Mucosa of descending colon (tissue), 3 donors: ENCODE measurements at regions not wholly inside any gene's neighbourhood (a gene's known extent, or its start where the extent isn't known, plus 50 kb on each side); places are given as distances from the start of the nearest gene placed in this dataset.

Experiments used
- ATAC-seq: fragments of 200-7000 bp; cut with Tn5 transposase; one replicate; pipeline ENCODE4 v1.9.1; 2020; ENCODE audit warnings: mild to moderate bottlenecking, moderate library complexity
- DNase-seq, 3 donors: peaks; one replicate each; pipeline ENCODE4 v3.0.0-alpha.2; 2020
- H3K36me3 ChIP-seq: fragments of 200-600 bp; one replicate; pipeline ENCODE4 v1.8.0; 2021; ENCODE audit warnings: low read depth, mild to moderate bottlenecking
- H3K4me1 ChIP-seq: fragments of 200-600 bp; one replicate; pipeline ENCODE4 v1.8.0; 2021; ENCODE audit warnings: low read depth, mild to moderate bottlenecking
- H3K4me3 ChIP-seq: fragments of 200-600 bp; one replicate; pipeline ENCODE4 v1.8.0; 2021; ENCODE audit warnings: mild to moderate bottlenecking
- H3K9me3 ChIP-seq: fragments of 200-600 bp; one replicate; pipeline ENCODE4 v1.8.0; 2021; ENCODE audit warnings: mild to moderate bottlenecking
- intact Hi-C, 2 donors: fragments of 100-400 bp; cut with DNase I in 1 of 2; cut with micrococcal nuclease in 1 of 2; formaldehyde crosslinking; loops; one replicate each; pipeline versions ENCODE4 v1.11.0 to v1.11.1; 2022; cut with DNase I, micrococcal nuclease
- TF ChIP-seq, protein P1 (sequence below): fragments of 200-600 bp; IDR thresholded peaks from one replicate; pipeline ENCODE4 v1.8.0; 2022; ENCODE audit warnings: antibody characterized with exemption, mild to moderate bottlenecking
- donor health status: DM: no; HTN: no; CAD: no; lungs with moderate emphysema.
- donor health status: DM: no; HTN: no; CAD: no.
- donor health status: DM: no; HTN: yes; CAD: no.

DNA sequence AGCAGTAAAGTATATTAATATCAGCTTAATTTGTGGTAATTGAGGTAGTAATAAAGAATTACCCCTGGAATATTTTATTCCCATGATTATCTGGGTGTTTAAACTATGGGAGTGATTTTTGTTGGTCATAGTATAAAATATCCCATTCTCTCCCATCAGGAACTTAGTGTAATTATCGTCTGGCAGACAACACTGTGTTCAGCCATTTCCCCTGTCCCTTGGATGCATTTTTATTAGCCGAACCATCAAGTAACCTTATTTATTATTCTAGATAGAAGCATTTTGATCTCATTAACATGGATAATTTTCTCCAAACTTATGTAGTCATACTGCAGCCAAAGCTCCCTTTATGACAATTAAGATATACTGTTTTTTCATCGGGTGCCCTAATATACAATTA is 320.8 kb downstream of the MAT2B start:
- H3K4me1 ChIP-seq = no peaks in the 10 kb centered on the region
- no peaks in the 10 kb centered on the region for H3K36me3 ChIP-seq
- no peak for ATAC-seq
- intact Hi-C loops = no loop called here
- H3K4me3 ChIP-seq = no peak overlapping the region
- H3K9me3 ChIP-seq = no peaks in the 10 kb centered on the region
- TF ChIP-seq, protein P1, sequence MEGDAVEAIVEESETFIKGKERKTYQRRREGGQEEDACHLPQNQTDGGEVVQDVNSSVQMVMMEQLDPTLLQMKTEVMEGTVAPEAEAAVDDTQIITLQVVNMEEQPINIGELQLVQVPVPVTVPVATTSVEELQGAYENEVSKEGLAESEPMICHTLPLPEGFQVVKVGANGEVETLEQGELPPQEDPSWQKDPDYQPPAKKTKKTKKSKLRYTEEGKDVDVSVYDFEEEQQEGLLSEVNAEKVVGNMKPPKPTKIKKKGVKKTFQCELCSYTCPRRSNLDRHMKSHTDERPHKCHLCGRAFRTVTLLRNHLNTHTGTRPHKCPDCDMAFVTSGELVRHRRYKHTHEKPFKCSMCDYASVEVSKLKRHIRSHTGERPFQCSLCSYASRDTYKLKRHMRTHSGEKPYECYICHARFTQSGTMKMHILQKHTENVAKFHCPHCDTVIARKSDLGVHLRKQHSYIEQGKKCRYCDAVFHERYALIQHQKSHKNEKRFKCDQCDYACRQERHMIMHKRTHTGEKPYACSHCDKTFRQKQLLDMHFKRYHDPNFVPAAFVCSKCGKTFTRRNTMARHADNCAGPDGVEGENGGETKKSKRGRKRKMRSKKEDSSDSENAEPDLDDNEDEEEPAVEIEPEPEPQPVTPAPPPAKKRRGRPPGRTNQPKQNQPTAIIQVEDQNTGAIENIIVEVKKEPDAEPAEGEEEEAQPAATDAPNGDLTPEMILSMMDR = no peak
- DNase-seq = no peak

DNA sequence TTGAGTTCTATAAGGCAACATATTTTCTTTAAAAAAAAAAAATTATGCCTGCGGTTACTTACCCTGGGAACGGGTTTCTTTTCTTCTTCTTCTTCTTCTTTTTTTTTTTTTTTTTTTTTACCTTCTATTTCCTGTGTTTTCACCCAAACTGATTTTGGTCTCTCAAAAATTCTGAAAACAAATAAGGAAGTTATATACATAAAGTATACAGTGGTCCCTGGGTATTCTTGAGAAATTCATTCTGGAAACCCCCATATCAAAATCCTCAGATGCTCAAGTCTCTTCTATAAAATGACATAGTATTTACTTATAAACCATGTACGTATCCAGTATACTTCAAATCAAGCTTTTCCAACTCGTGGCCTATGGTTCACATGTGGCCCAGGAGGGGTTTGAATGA is 326.7 kb downstream of the MAT2B start:
- H3K4me1 ChIP-seq = no peaks in the 10 kb centered on the region
- DNase-seq (no peak), ATAC-seq (no peak)
- TF ChIP-seq, protein P1 = no peak
- H3K4me3 ChIP-seq = no peak overlapping the region
- H3K36me3 ChIP-seq = no peaks in the 10 kb centered on the region
- no peaks in the 10 kb centered on the region for H3K9me3 ChIP-seq
- intact Hi-C loops = no loop called here

DNA sequence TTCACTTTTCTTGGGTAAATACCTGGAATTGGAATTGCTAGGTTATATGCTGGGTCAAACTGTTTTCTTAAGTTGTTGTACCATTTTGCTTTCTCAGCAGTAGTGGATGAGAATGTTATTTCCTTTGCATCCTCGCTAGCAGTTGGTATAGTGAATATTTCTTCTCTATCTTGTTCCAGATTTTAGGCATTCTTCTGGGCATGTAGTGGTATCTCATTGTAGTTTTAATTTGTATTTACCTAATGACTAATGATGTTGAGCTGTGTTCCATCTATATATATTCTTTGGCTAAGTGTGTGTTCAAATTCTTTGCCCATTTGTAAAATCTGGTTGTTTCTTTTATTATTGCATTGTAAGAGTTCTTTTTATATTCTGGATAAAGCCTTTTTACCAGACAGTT is 333.3 kb downstream of the MAT2B start:
- no peak for DNase-seq
- H3K36me3 ChIP-seq = no peaks in the 10 kb centered on the region
- no peaks in the 10 kb centered on the region for H3K4me1 ChIP-seq
- TF ChIP-seq, protein P1 = no peak
- no peaks in the 10 kb centered on the region for H3K9me3 ChIP-seq
- intact Hi-C loops = no loop called here
- ATAC-seq = no peak
- no peak overlapping the region for H3K4me3 ChIP-seq

DNA sequence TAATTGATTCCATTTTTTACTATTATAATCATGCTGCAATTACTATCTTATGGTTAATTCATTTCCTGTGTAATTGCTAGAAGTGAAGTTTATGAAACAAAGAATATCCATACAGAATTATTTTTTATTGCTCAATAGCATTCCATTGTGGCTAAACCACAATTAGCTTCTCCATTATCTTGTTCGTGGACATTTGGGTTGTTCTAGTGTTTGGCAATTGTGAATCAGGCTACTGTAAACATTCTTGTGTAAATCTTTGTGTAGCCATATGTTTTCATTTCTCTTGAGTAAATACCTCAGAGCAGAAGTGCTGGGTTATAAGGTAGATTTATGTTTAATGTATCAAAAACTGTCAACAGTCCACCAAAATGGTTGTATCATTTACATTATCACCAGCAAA is 341.1 kb downstream of the MAT2B start:
- DNase-seq (no peak), ATAC-seq (peak; percentile 39)
- no peaks in the 10 kb centered on the region for H3K9me3 ChIP-seq
- TF ChIP-seq, protein P1 = no peak
- H3K4me3 ChIP-seq = no peak overlapping the region
- intact Hi-C loops = no loop called here
- H3K36me3 ChIP-seq = no peaks in the 10 kb centered on the region
- no peaks in the 10 kb centered on the region for H3K4me1 ChIP-seq

DNA sequence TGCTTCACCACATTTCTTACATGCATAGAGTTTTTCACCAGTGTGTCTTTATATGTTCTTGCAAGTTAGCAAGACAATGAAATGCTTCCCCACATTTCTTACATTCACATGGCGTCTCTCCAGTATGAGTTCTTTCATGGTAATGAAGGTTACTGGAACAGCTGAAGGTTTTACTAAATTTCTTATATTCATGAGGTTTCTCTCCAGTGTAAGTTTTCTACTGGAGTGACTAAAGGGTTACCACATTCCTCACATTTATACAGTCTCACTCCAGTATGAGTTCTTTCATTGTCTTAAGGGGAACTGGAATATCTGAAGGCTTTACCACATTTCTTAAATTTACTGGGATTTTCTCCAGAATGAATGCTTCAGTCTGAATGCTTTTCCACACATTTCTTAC is 350.3 kb downstream of the MAT2B start:
- TF ChIP-seq, protein P1 = no peak
- Histone ChIP-seq H3K9me3 (peaks cover 11% of the 10 kb centered on the region), H3K4me3 (no peak overlapping the region), H3K4me1 (no peaks in the 10 kb centered on the region), H3K36me3 (no peaks in the 10 kb centered on the region)
- intact Hi-C loops = no loop called here
- ATAC-seq (no peak), DNase-seq (no peak)

DNA sequence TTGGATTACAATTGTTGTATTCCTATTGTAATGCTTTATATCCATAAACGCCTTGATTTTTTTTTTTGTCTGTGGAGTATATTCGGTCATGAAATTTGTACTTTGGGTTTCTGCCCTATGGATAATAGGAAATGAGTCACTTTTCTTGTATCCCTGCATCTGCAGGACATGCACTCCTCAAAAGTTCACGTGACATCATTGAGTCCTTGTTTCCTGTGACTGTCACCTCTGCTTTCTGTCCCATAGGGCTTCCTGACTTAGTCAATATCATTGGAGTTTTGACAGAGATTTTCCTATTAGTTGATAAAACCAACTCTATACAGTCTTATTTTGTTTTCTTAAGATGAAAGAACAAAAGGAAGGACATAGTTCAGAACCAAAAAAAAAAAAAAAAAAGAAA is 356.3 kb downstream of the MAT2B start:
- intact Hi-C loops = no loop called here
- no peaks in the 10 kb centered on the region for H3K9me3 ChIP-seq
- no peak for DNase-seq
- no peaks in the 10 kb centered on the region for H3K36me3 ChIP-seq
- no peaks in the 10 kb centered on the region for H3K4me1 ChIP-seq
- H3K4me3 ChIP-seq = no peak overlapping the region
- TF ChIP-seq, protein P1 = no peak
- ATAC-seq = no peak
